ENCODE measurements at regions not wholly inside any gene's neighbourhood (a gene's known extent, or its start where the extent isn't known, plus 50 kb on each side); places are given as distances from the start of the nearest gene placed in this dataset.

GRCh38 chr13:104181526-104182231 is 1115.5 kb upstream of the SLC10A2 start:
- H3K4me3 ChIP-seq (ENCODE audit: low read depth, low read length) = no peak overlapping the region
- ChIA-PET POLR2A (no interaction called here), CTCF (no interaction called here)
- H3K27me3 ChIP-seq (ENCODE audit: control insufficient read depth, insufficient read depth, low read length) = no peaks in the 10 kb centered on the region
- DNase-seq (ENCODE audit: low read depth) = no peak
- no peaks in the 10 kb centered on the region for H3K36me3 ChIP-seq (ENCODE audit: control insufficient read depth, insufficient read depth, low read length)
- no peak for TF ChIP-seq CTCF (IDR thresholded peaks at IDR 0.05; ENCODE audit: insufficient read depth, low read depth, low read length)

- no peak overlapping the region for H3K4me3 ChIP-seq (ENCODE audit: low read depth, low read length)
- no peak for TF ChIP-seq CTCF (IDR thresholded peaks at IDR 0.05; ENCODE audit: insufficient read depth, low read depth, low read length)
- H3K36me3 ChIP-seq (ENCODE audit: control insufficient read depth, insufficient read depth, low read length) = no peaks in the 10 kb centered on the region
- H3K27me3 ChIP-seq (ENCODE audit: control insufficient read depth, insufficient read depth, low read length) = no peaks in the 10 kb centered on the region
- no peak for DNase-seq (ENCODE audit: low read depth)
- ChIA-PET CTCF (no interaction called here), POLR2A (interaction anchor here (0.6 kb wide), 1 partner anchor 1220 kb away, joined by 4 read pairs; no protein-coding TSS in a partner anchor)
Measured at GRCh38 chr13:104170980-104171555, 1104.9 kb upstream of the SLC10A2 start.

GRCh38 chr13:104163866-104164630 is 1097.8 kb upstream of the SLC10A2 start:
- CTCF ChIA-PET = no interaction called here
- TF ChIP-seq CTCF (IDR thresholded peaks at IDR 0.05; ENCODE audit: insufficient read depth, low read depth, low read length) = no peak
- H3K36me3 ChIP-seq (ENCODE audit: control insufficient read depth, insufficient read depth, low read length) = no peaks in the 10 kb centered on the region
- H3K27me3 ChIP-seq (ENCODE audit: control insufficient read depth, insufficient read depth, low read length) = no peaks in the 10 kb centered on the region
- no peak overlapping the region for H3K4me3 ChIP-seq (ENCODE audit: low read depth, low read length)
- DNase-seq (ENCODE audit: low read depth) = no peak
- POLR2A ChIA-PET = interaction anchor here (0.6 kb wide), 1 partner anchor 8 kb away, joined by 4 read pairs; no protein-coding TSS in a partner anchor

- H3K36me3 ChIP-seq (ENCODE audit: control insufficient read depth, insufficient read depth, low read length) = no peaks in the 10 kb centered on the region
- POLR2A ChIA-PET = no interaction called here
- no peak overlapping the region for H3K4me3 ChIP-seq (ENCODE audit: low read depth, low read length)
- H3K27me3 ChIP-seq (ENCODE audit: control insufficient read depth, insufficient read depth, low read length) = no peaks in the 10 kb centered on the region
- DNase-seq (ENCODE audit: low read depth) = no peak
- TF ChIP-seq CTCF (IDR thresholded peaks at IDR 0.05; ENCODE audit: insufficient read depth, low read depth, low read length) = no peak
- CTCF ChIA-PET = no interaction called here
Measured at GRCh38 chr13:104160536-104160935, 1094.3 kb upstream of the SLC10A2 start.

GRCh38 chr13:104143760-104144416 is 1077.7 kb upstream of the SLC10A2 start:
- H3K36me3 ChIP-seq (ENCODE audit: control insufficient read depth, insufficient read depth, low read length) = no peaks in the 10 kb centered on the region
- DNase-seq (ENCODE audit: low read depth) = no peak
- H3K27me3 ChIP-seq (ENCODE audit: control insufficient read depth, insufficient read depth, low read length) = no peaks in the 10 kb centered on the region
- ChIA-PET POLR2A (no interaction called here), CTCF (no interaction called here)
- no peak overlapping the region for H3K4me3 ChIP-seq (ENCODE audit: low read depth, low read length)
- TF ChIP-seq CTCF (IDR thresholded peaks at IDR 0.05; ENCODE audit: insufficient read depth, low read depth, low read length) = no peak

All from BJ (cell line).